Sigmoid colon (tissue), 6 donors: ENCODE measurements at regions not wholly inside any gene's neighbourhood (a gene's known extent, or its start where the extent isn't known, plus 50 kb on each side); places are given as distances from the start of the nearest gene placed in this dataset.
"Not testable (repeated sequence)": the region's sequence is repeated elsewhere in the genome, so short reads cannot be mapped to it uniquely, and the experiment has no call there.

Source experiments
- DNase-seq: peaks from one replicate; pipeline ENCODE4 v3.0.0-alpha.2; 2019
- H3K27ac ChIP-seq, 4 donors: fragments of 200-600 bp; sonication (generic); one replicate each; pipeline ENCODE4 v1.5.1; 2016 to 2019; ENCODE audit warnings: mild to moderate bottlenecking in 1 of 4
- H3K27me3 ChIP-seq, 3 donors: fragments of 200-600 bp; sonication (generic); one replicate each; pipeline ENCODE4 v1.5.1; 2019; ENCODE audit warnings: mild to moderate bottlenecking in 1 of 3
- H3K36me3 ChIP-seq, 4 donors: fragments of 200-600 bp; sonication (generic); one replicate each; pipeline ENCODE4 v1.5.1; 2016 to 2019
- H3K4me1 ChIP-seq, 4 donors: fragments of 200-600 bp; sonication (generic); one replicate each; pipeline ENCODE4 v1.5.1; 2017 to 2019
- H3K4me3 ChIP-seq, 4 donors: fragments of 200-600 bp; sonication (generic); one replicate each; pipeline ENCODE4 v1.5.1; 2017 to 2019; ENCODE audit warnings: mild to moderate bottlenecking in 2 of 4, moderate library complexity in 1 of 4
- H3K9me3 ChIP-seq, 4 donors: fragments of 200-600 bp in 3 of 4; sonication (generic) in 3 of 4; one replicate each; pipeline versions ENCODE4 v1.5.1 to v1.6.1; 2013 to 2019
- EP300 ChIP-seq, 4 donors: sonication (generic); formaldehyde crosslinking; IDR thresholded peaks; one replicate each; pipeline ENCODE4 v1.6.1; 2017; ENCODE audit warnings: antibody characterized with exemption in 4 of 4
- POLR2A ChIP-seq, 2 donors: fragments of 450-650 bp; IDR thresholded peaks; one replicate each; pipeline ENCODE4 v1.6.1; 2016; ENCODE audit warnings: antibody characterized with exemption in 2 of 2, mild to moderate bottlenecking in 2 of 2, moderate library complexity in 2 of 2
- POLR2AphosphoS5 ChIP-seq, 4 donors: sonication (generic); formaldehyde crosslinking; IDR thresholded peaks; one replicate each; pipeline ENCODE4 v1.6.1; 2017; ENCODE audit warnings: antibody characterized with exemption in 4 of 4
- WGBS, 2 donors: extraction: QIAGEN DNeasy Blood & Tissue Kit; methylation state at CpG; one replicate each; pipeline ENCODE4 v1.1.7; 2013; 5-methylcytosine and 5-hydroxymethylcytosine counted together
- intact Hi-C: fragments of 100-400 bp; cut with DNase I; formaldehyde crosslinking; loops from one replicate; pipeline ENCODE4 v1.15.1; 2023
- TF ChIP-seq, protein P1 (sequence below), 4 experiments: fragments of 450-650 bp in 3 of 4; fragments of 200-600 bp in 1 of 4; IDR thresholded peaks; one replicate each; pipeline ENCODE4 v1.5.1; 2016 to 2019; ENCODE audit warnings: antibody characterized with exemption in 4 of 4, mild to moderate bottlenecking in 3 of 4, moderate library complexity in 2 of 4
- donor health status: healthy with polysubstance abuse.
- donor health status: healthy.

DNA sequence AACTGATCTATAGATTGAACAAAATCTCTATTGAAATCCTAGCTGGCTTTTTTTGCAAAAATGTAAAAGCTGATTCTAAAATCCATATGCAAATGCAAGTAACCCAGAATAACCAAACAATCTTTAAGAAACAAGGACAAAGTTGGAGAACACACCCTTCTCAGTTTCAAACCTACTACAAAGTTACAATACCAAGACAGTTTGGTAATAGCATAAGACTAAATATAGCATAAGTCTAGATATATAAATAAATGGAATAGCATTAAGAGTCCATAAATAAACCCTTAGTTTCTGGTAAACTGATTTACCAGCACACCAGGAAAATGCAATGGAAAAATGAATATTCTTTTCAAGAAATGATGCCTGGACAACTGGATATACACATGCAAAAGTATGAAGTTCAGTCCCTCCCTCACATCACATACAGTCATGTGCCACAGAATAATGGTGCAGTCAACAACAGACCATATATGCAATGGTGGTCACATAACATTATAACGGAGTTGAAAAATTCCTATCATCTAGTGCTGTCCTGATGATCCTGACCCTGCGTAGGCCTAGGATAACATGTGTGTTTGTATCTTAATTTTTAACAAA, 94.5 kb upstream of the GRIN2B start:
- Histone ChIP-seq H3K4me3 (no peak overlapping the region), H3K36me3 (no peaks in the 10 kb centered on the region), H3K27ac (no peak overlapping the region), H3K27me3 (no peaks in the 10 kb centered on the region), H3K9me3 (peaks cover 0 to 9% (median 0%) of the 10 kb centered on the region in 4 donors), H3K4me1 (no peaks in the 10 kb centered on the region)
- TF ChIP-seq EP300 (IDR thresholded peaks at IDR 0.05) (no peak), POLR2A (IDR thresholded peaks at IDR 0.05) (no peak), POLR2AphosphoS5 (IDR thresholded peaks at IDR 0.05) (no peak)
- TF ChIP-seq, protein P1, sequence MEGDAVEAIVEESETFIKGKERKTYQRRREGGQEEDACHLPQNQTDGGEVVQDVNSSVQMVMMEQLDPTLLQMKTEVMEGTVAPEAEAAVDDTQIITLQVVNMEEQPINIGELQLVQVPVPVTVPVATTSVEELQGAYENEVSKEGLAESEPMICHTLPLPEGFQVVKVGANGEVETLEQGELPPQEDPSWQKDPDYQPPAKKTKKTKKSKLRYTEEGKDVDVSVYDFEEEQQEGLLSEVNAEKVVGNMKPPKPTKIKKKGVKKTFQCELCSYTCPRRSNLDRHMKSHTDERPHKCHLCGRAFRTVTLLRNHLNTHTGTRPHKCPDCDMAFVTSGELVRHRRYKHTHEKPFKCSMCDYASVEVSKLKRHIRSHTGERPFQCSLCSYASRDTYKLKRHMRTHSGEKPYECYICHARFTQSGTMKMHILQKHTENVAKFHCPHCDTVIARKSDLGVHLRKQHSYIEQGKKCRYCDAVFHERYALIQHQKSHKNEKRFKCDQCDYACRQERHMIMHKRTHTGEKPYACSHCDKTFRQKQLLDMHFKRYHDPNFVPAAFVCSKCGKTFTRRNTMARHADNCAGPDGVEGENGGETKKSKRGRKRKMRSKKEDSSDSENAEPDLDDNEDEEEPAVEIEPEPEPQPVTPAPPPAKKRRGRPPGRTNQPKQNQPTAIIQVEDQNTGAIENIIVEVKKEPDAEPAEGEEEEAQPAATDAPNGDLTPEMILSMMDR (IDR thresholded peaks at IDR 0.05) = no peak
- DNase-seq = no peak
- WGBS, 2 donors = 67 to 79% methylated on average over 2 of the region's 2 CpGs
- intact Hi-C loops = no loop called here

DNA sequence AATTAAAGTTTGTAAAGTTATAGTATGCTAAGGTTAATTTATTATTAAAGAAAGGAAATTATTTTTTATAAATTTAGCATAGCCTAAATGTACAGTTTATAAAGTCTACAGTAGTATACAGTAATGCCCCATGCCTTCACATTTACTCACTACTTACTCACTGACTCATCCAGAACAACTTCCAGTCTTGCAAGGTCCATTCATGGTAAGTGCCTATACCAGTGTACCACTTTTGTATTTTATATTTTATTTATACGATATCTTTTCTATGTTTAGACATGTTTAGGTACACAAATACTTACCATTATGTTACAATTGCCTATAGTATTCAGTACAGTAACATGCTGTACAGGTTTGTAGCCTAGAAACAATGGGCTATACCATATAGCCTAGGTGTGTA, 95.1 kb upstream of the GRIN2B start:
- TF ChIP-seq, protein P1 (IDR thresholded peaks at IDR 0.05) = no peak
- TF ChIP-seq EP300 (IDR thresholded peaks at IDR 0.05) (no peak), POLR2AphosphoS5 (IDR thresholded peaks at IDR 0.05) (no peak), POLR2A (IDR thresholded peaks at IDR 0.05) (no peak)

DNA sequence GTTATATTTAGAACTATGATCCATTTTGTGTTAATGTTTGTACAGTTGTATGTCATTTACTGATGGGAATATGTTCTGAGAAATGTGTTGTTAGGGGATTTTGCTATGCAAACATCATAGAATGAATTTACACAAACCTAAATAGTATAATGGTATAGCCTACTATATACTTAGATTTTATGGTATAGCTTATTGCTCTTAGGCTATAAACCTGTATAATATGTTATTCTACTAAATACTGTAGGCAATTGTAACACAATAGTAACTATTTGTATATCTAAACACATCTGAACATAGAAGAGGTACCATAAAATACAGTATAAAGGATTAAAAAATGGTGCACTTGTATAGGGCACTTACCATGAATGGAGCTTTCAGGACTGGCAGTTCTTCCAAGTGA, 105.4 kb upstream of the GRIN2B start:
- Histone ChIP-seq H3K27ac (no peak overlapping the region), H3K4me1 (no peaks in the 10 kb centered on the region), H3K4me3 (no peak overlapping the region), H3K36me3 (no peaks in the 10 kb centered on the region), H3K27me3 (no peaks in the 10 kb centered on the region), H3K9me3 (peaks cover 0 to 2% (median 0%) of the 10 kb centered on the region in 4 donors)
- DNase-seq = no peak
- intact Hi-C loops = no loop called here
- TF ChIP-seq, protein P1 (IDR thresholded peaks at IDR 0.05) = no peak
- TF ChIP-seq EP300 (IDR thresholded peaks at IDR 0.05) (no peak), POLR2AphosphoS5 (IDR thresholded peaks at IDR 0.05) (no peak), POLR2A (IDR thresholded peaks at IDR 0.05) (no peak)

More for the DNA sequence above, 95.1 kb upstream of the GRIN2B start:
- Histone ChIP-seq H3K27me3 (no peaks in the 10 kb centered on the region), H3K27ac (no peak overlapping the region), H3K4me3 (no peak overlapping the region), H3K9me3 (peaks cover 0 to 9% (median 0%) of the 10 kb centered on the region in 4 donors), H3K4me1 (no peaks in the 10 kb centered on the region), H3K36me3 (no peaks in the 10 kb centered on the region)
- WGBS, 2 donors = 96 to 97% methylated on average over 1 of the region's 1 CpG
- intact Hi-C loops = no loop called here
- no peak for DNase-seq

DNA sequence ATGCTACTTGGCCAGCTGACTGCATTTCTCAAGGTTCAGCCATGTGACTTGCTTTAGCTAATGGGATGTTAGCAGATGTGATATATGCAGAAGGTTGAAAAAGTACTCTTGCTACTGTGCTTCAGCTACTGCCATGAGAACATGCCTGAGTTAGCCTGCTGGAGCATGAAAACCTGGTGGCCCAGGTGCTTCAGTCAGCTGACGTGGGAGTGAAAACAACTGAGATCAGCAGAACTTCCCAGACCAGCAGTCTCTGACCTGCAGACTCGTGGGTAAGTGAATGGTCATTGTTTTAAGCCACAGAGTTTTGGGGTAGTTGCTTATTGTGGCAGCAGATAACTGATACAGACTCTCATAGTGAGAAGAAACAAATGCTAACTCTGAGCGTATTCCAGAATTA, 118.6 kb upstream of the GRIN2B start:
- H3K27ac ChIP-seq = no peak overlapping the region
- no peak for TF ChIP-seq POLR2AphosphoS5 (IDR thresholded peaks at IDR 0.05)
- no peak for TF ChIP-seq POLR2A (IDR thresholded peaks at IDR 0.05)
- TF ChIP-seq EP300 (IDR thresholded peaks at IDR 0.05) = no peak
- TF ChIP-seq, protein P1 (IDR thresholded peaks at IDR 0.05) = no peak
- no peak for DNase-seq
- WGBS, 2 donors = 83 to 86% methylated on average over 3 of the region's 3 CpGs
- no peaks in the 10 kb centered on the region for H3K4me1 ChIP-seq
- no peak overlapping the region for H3K4me3 ChIP-seq
- H3K36me3 ChIP-seq = no peaks in the 10 kb centered on the region
- no peaks in the 10 kb centered on the region for H3K27me3 ChIP-seq
- intact Hi-C loops = no loop called here
- H3K9me3 ChIP-seq = peaks cover 0 to 4% (median 1%) of the 10 kb centered on the region in 4 donors

DNA sequence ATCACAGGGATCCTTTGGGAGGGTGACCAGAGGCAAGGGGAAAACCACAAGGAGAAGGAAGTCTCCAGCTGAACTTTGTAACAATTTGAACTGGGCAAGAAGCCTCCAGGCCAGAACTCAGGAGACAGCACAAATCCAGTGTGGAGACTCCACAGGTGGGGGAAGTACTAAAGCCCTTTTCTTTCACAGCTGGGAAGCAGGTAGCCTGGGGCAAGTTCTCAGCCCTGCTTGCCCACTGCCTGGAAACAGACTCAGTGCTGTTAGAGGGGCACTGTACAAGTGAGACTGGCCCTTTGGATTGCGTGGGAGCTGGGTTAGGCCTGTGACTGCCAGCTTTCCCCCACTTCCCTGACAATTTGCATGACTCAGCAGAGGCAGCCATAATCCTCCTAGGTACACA, 120.2 kb upstream of the GRIN2B start:
- DNase-seq, H3K9me3 ChIP-seq, H3K27me3 ChIP-seq, H3K36me3 ChIP-seq, H3K27ac ChIP-seq, H3K4me1 ChIP-seq, H3K4me3 ChIP-seq, intact Hi-C loops: not testable (repeated sequence)
- 100% methylated on average over 1 of the region's 1 CpG for WGBS, 2 donors
